ENCODE measurements at regions not wholly inside any gene's neighbourhood (a gene's known extent, or its start where the extent isn't known, plus 50 kb on each side); places are given as distances from the start of the nearest gene placed in this dataset.

DNA sequence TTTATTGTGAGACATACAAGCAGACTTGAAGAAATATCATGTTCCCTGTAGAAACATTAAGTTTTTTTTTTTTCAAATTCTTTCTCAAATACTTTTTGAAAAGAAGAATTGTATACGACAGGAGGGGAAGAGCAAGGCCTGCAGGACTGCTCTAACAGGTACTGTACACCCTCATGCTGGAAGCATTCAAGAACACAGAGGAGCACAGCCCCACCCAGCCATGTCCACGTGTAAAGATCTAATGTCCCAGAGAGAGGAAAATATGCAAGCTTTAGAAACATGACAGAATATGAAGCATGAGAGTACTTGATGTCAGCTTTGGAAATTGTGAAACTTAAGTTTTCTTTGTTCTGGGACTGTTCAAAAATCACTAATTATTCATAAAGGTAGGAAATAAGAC, 191.6 kb downstream of the TTC32 start:
- FAIRE-seq (no peak), DNase-seq (ENCODE audit: low spot score) (no peak), ATAC-seq (no peak)
- in situ Hi-C loops (cut with HindIII; ENCODE audit: extremely low pct_ligation_motif_present, low pct_unique_long_range_greater_than_20kb) = no loop called here
- no peak overlapping the region for H2AFZ ChIP-seq (ENCODE audit: low read length)
- no peak overlapping the region for H3K9ac ChIP-seq (ENCODE audit: insufficient read depth, low read depth, low read length)
- 8% methylated on average over 2 of the region's 2 CpGs for WGBS (ENCODE audit: low lambda C conversion rate)
- CTCF ChIA-PET (ENCODE audit: low intra/inter-chr PET ratio, low total read pairs) = no interaction called here
- POLR2A ChIA-PET = no interaction called here
- intact Hi-C loops (cut with micrococcal nuclease; ENCODE audit: unreplicated experiment) = no loop called here
- H3K27ac ChIP-seq (ENCODE audit: extremely low read length, insufficient read depth, low read length) = no peak overlapping the region
- H3K79me2 ChIP-seq (ENCODE audit: insufficient read depth, low read length) = no peaks in the 10 kb centered on the region
- BruUV-seq (replicated peaks) = no TSS peak
- H3K9me3 ChIP-seq (ENCODE audit: low read length) = no peaks in the 10 kb centered on the region
- H3K4me1 ChIP-seq (ENCODE audit: insufficient read depth, low read length) = no peaks in the 10 kb centered on the region
- peaks cover 2 to 15% of the 10 kb centered on the region in 2 experiments; a peak in 3 of 5 replicates for H3K27me3 ChIP-seq (ENCODE audit: control insufficient read depth in 1 of 2, insufficient read depth in 2 of 2, low read length in 2 of 2)
- H3K4me3 ChIP-seq (replicated peaks in 1 of 3; ENCODE audit: insufficient read depth in 1 of 3, low read depth in 2 of 3, low read length in 3 of 3) = no peak overlapping the region
- H3K4me2 ChIP-seq (ENCODE audit: low read depth, low read length) = no peak overlapping the region
- no peaks in the 10 kb centered on the region for H3K36me3 ChIP-seq (replicated peaks in 1 of 2; ENCODE audit: control insufficient read depth in 1 of 2, insufficient read depth in 2 of 2, low read length in 2 of 2)
- H4K20me1 ChIP-seq (ENCODE audit: insufficient read depth, low read length) = no peaks in the 10 kb centered on the region
- TF ChIP-seq SMARCC2 (IDR thresholded peaks at IDR 0.05) = no peak
- no peak for TF ChIP-seq ERF (CRISPR knock-in tag; IDR thresholded peaks at IDR 0.05)
- TF ChIP-seq SMAD1 (CRISPR knock-in tag; IDR thresholded peaks at IDR 0.05; ENCODE audit: borderline replicate concordance, low read depth) = no peak
- TF ChIP-seq ZNF563 (CRISPR knock-in tag; IDR thresholded peaks at IDR 0.05) = no peak
- TF ChIP-seq MAZ (IDR thresholded peaks at IDR 0.05; ENCODE audit: borderline replicate concordance, low read depth, low read length) = no peak
- no peak for TF ChIP-seq MAZ (CRISPR knock-in tag; IDR thresholded peaks at IDR 0.05; ENCODE audit: low read depth)
- TF ChIP-seq, protein P1, sequence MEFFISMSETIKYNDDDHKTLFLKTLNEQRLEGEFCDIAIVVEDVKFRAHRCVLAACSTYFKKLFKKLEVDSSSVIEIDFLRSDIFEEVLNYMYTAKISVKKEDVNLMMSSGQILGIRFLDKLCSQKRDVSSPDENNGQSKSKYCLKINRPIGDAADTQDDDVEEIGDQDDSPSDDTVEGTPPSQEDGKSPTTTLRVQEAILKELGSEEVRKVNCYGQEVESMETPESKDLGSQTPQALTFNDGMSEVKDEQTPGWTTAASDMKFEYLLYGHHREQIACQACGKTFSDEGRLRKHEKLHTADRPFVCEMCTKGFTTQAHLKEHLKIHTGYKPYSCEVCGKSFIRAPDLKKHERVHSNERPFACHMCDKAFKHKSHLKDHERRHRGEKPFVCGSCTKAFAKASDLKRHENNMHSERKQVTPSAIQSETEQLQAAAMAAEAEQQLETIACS (CRISPR knock-in tag; IDR thresholded peaks at IDR 0.05) = no peak
- no peak for TF ChIP-seq NONO (IDR thresholded peaks at IDR 0.05)
- TF ChIP-seq NONO (CRISPR knock-in tag; conservative IDR thresholded peaks at IDR 0.05) = no peak
- no peak for TF ChIP-seq XRCC5 (optimal IDR thresholded peaks at IDR 0.05; ENCODE audit: low read length)
- TF ChIP-seq NR0B2 (CRISPR knock-in tag; IDR thresholded peaks at IDR 0.05) = no peak
- no peak for TF ChIP-seq ZNF788 (CRISPR knock-in tag; IDR thresholded peaks at IDR 0.05; ENCODE audit: borderline replicate concordance)
- no peak for TF ChIP-seq ELF3 (CRISPR knock-in tag; IDR thresholded peaks at IDR 0.05)
- TF ChIP-seq TEAD2 (CRISPR knock-in tag; IDR thresholded peaks at IDR 0.05) = no peak
- TF ChIP-seq, protein P2, sequence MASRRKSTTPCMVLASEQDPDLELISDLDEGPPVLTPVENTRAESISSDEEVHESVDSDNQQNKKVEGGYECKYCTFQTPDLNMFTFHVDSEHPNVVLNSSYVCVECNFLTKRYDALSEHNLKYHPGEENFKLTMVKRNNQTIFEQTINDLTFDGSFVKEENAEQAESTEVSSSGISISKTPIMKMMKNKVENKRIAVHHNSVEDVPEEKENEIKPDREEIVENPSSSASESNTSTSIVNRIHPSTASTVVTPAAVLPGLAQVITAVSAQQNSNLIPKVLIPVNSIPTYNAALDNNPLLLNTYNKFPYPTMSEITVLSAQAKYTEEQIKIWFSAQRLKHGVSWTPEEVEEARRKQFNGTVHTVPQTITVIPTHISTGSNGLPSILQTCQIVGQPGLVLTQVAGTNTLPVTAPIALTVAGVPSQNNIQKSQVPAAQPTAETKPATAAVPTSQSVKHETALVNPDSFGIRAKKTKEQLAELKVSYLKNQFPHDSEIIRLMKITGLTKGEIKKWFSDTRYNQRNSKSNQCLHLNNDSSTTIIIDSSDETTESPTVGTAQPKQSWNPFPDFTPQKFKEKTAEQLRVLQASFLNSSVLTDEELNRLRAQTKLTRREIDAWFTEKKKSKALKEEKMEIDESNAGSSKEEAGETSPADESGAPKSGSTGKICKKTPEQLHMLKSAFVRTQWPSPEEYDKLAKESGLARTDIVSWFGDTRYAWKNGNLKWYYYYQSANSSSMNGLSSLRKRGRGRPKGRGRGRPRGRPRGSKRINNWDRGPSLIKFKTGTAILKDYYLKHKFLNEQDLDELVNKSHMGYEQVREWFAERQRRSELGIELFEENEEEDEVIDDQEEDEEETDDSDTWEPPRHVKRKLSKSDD (CRISPR knock-in tag; IDR thresholded peaks at IDR 0.05; ENCODE audit: low read depth) = no peak
- TF ChIP-seq, protein P3, sequence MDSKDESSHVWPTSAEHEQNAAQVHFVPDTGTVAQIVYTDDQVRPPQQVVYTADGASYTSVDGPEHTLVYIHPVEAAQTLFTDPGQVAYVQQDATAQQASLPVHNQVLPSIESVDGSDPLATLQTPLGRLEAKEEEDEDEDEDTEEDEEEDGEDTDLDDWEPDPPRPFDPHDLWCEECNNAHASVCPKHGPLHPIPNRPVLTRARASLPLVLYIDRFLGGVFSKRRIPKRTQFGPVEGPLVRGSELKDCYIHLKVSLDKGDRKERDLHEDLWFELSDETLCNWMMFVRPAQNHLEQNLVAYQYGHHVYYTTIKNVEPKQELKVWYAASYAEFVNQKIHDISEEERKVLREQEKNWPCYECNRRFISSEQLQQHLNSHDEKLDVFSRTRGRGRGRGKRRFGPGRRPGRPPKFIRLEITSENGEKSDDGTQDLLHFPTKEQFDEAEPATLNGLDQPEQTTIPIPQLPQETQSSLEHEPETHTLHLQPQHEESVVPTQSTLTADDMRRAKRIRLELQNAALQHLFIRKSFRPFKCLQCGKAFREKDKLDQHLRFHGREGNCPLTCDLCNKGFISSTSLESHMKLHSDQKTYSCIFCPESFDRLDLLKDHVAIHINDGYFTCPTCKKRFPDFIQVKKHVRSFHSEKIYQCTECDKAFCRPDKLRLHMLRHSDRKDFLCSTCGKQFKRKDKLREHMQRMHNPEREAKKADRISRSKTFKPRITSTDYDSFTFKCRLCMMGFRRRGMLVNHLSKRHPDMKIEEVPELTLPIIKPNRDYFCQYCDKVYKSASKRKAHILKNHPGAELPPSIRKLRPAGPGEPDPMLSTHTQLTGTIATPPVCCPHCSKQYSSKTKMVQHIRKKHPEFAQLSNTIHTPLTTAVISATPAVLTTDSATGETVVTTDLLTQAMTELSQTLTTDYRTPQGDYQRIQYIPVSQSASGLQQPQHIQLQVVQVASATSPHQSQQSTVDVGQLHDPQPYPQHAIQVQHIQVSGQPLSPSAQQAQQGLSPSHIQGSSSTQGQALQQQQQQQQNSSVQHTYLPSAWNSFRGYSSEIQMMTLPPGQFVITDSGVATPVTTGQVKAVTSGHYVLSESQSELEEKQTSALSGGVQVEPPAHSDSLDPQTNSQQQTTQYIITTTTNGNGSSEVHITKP (CRISPR knock-in tag; IDR thresholded peaks at IDR 0.05; ENCODE audit: low read depth) = no peak
- no peak for TF ChIP-seq FOXA1 (IDR thresholded peaks at IDR 0.05)
- no peak for TF ChIP-seq FOXA1 (CRISPR knock-in tag; IDR thresholded peaks at IDR 0.05)
- no peak for TF ChIP-seq CCDC6 (CRISPR knock-in tag; IDR thresholded peaks at IDR 0.05)
- no peak for TF ChIP-seq SRSF9 (IDR thresholded peaks at IDR 0.05; ENCODE audit: borderline replicate concordance, insufficient read depth, low read depth, low read length, poor library complexity, severe bottlenecking)

Data from HepG2 (cell line).